ENCODE measurements at regions not wholly inside any gene's neighbourhood (a gene's known extent, or its start where the extent isn't known, plus 50 kb on each side); places are given as distances from the start of the nearest gene placed in this dataset.

DNA sequence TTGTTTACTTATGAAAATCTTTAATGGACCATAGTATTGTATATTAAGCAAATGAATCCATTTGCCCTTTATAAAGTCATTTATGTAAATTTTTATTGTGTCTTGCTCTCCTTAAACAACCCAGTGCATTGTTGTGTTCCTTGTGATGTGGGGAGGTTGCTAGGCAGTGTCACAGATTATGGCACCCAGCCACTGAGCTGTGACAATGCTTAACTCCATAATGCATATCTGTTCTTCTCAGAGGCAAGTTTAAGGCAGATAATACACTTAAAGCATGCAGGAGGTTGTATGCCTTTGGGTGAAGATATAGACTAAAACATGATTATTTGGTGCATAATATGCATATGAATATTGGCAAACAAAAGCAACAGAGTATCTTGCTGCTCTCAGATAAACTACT is 269.6 kb upstream of the RIOK2 start:
- no peak for DNase-seq
- Histone ChIP-seq H2BK12ac (ENCODE audit: low read length) (no peak overlapping the region), H3K27ac (ENCODE audit: low read depth, low read length) (no peak overlapping the region), H3K4ac (ENCODE audit: low read depth, low read length) (no peak overlapping the region), H4K12ac (ENCODE audit: low read depth, low read length) (no peak overlapping the region), H2BK120ac (ENCODE audit: insufficient read depth, low read length, poor library complexity) (no peak overlapping the region), H4K8ac (ENCODE audit: low read depth, low read length) (no peak overlapping the region), H3K4me1 (ENCODE audit: control insufficient read depth in 1 of 2, insufficient read depth in 2 of 2, low read length in 2 of 2) (no peaks in the 10 kb centered on the region), H3K36me3 (ENCODE audit: control insufficient read depth in 1 of 2, insufficient read depth in 2 of 2, low read length in 2 of 2) (no peaks in the 10 kb centered on the region), H3K14ac (ENCODE audit: low read length) (no peak overlapping the region), H3K9ac (ENCODE audit: low read length) (no peak overlapping the region), H2AK5ac (ENCODE audit: low read length) (no peak overlapping the region), H3K79me1 (ENCODE audit: low read length) (no peaks in the 10 kb centered on the region), H3K23ac (ENCODE audit: low read length) (no peak overlapping the region), H3K18ac (ENCODE audit: low read length) (no peak overlapping the region), H3K4me2 (ENCODE audit: low read length) (no peak overlapping the region), H2AFZ (ENCODE audit: insufficient read depth, low read length, poor library complexity) (no peak overlapping the region), H2BK5ac (ENCODE audit: low read depth, low read length, poor library complexity) (no peak overlapping the region), H3K27me3 (ENCODE audit: insufficient read depth, low read length) (no peaks in the 10 kb centered on the region), H4K91ac (ENCODE audit: low read depth, low read length) (no peak overlapping the region), H3K9me3 (ENCODE audit: insufficient read depth, low read depth, low read length) (no peaks in the 10 kb centered on the region), H3K79me2 (ENCODE audit: control insufficient read depth, insufficient read depth, low read length, poor library complexity) (no peaks in the 10 kb centered on the region), H3K4me3 (ENCODE audit: low read depth, low read length) (no peak overlapping the region)

DNA sequence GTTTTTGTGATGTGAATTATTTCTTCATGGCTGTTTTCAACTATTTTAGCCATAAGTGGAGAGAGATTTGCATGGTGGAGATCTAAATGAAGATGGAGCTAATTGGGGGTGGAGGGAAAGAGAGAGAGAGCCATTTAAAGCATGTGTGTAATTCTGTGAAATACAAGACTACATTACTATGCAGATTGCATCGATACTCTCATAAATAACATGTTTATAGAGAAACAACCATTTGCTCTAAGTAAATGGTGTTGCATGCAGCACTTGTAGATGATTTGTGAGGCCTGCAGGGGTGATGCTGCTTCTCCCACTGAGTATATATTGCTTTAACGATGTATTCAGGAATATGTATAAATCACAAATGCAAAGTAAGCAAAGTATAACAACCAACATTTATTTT is 270.2 kb upstream of the RIOK2 start:
- Histone ChIP-seq H3K36me3 (ENCODE audit: control insufficient read depth in 1 of 2, insufficient read depth in 2 of 2, low read length in 2 of 2) (no peaks in the 10 kb centered on the region), H2BK5ac (ENCODE audit: low read depth, low read length, poor library complexity) (no peak overlapping the region), H2AK5ac (ENCODE audit: low read length) (no peak overlapping the region), H3K27ac (ENCODE audit: low read depth, low read length) (no peak overlapping the region), H4K8ac (ENCODE audit: low read depth, low read length) (no peak overlapping the region), H3K18ac (ENCODE audit: low read length) (no peak overlapping the region), H3K27me3 (ENCODE audit: insufficient read depth, low read length) (no peaks in the 10 kb centered on the region), H3K4me2 (ENCODE audit: low read length) (no peak overlapping the region), H3K14ac (ENCODE audit: low read length) (no peak overlapping the region), H3K9ac (ENCODE audit: low read length) (no peak overlapping the region), H3K4ac (ENCODE audit: low read depth, low read length) (no peak overlapping the region), H2AFZ (ENCODE audit: insufficient read depth, low read length, poor library complexity) (no peak overlapping the region), H3K23ac (ENCODE audit: low read length) (no peak overlapping the region), H3K79me2 (ENCODE audit: control insufficient read depth, insufficient read depth, low read length, poor library complexity) (no peaks in the 10 kb centered on the region), H3K79me1 (ENCODE audit: low read length) (no peaks in the 10 kb centered on the region), H2BK12ac (ENCODE audit: low read length) (no peak overlapping the region), H3K4me1 (ENCODE audit: control insufficient read depth in 1 of 2, insufficient read depth in 2 of 2, low read length in 2 of 2) (no peaks in the 10 kb centered on the region), H3K4me3 (ENCODE audit: low read depth, low read length) (no peak overlapping the region), H2BK120ac (ENCODE audit: insufficient read depth, low read length, poor library complexity) (no peak overlapping the region), H4K91ac (ENCODE audit: low read depth, low read length) (no peak overlapping the region), H3K9me3 (ENCODE audit: insufficient read depth, low read depth, low read length) (no peaks in the 10 kb centered on the region), H4K12ac (ENCODE audit: low read depth, low read length) (no peak overlapping the region)
- no CpG with 5 or more reads among the region's 2 CpGs for WGBS (ENCODE audit: extremely low coverage, insufficient coverage, insufficient read length)
- DNase-seq: no peak

DNA sequence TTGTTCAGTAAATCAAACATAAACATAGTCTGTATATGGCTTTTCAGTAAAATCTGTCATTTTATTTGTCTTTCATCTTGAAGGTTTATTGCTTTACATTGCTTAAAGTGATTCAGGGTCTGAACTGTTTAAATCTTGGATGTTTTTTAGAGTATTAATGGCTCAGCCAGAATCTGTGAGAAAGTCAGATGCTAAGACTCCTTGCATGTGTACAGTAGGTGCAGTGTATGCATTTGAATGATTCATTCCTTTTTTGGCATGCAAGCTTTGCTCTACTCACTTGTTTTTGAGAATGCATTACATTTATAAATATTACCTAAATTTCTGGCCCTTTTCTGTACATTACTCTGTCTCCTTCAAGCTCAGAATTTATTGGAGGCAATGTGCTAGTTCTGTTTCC is 271.0 kb upstream of the RIOK2 start:
- Histone ChIP-seq H3K27ac (ENCODE audit: low read depth, low read length) (no peak overlapping the region), H3K4me2 (ENCODE audit: low read length) (no peak overlapping the region), H3K23ac (ENCODE audit: low read length) (no peak overlapping the region), H4K12ac (ENCODE audit: low read depth, low read length) (no peak overlapping the region), H3K79me2 (ENCODE audit: control insufficient read depth, insufficient read depth, low read length, poor library complexity) (no peaks in the 10 kb centered on the region), H2BK120ac (ENCODE audit: insufficient read depth, low read length, poor library complexity) (no peak overlapping the region), H2BK12ac (ENCODE audit: low read length) (no peak overlapping the region), H4K8ac (ENCODE audit: low read depth, low read length) (no peak overlapping the region), H3K9me3 (ENCODE audit: insufficient read depth, low read depth, low read length) (no peaks in the 10 kb centered on the region), H3K4me1 (ENCODE audit: control insufficient read depth in 1 of 2, insufficient read depth in 2 of 2, low read length in 2 of 2) (no peaks in the 10 kb centered on the region), H3K4me3 (ENCODE audit: low read depth, low read length) (no peak overlapping the region), H3K79me1 (ENCODE audit: low read length) (no peaks in the 10 kb centered on the region), H3K18ac (ENCODE audit: low read length) (no peak overlapping the region), H3K9ac (ENCODE audit: low read length) (no peak overlapping the region), H2BK5ac (ENCODE audit: low read depth, low read length, poor library complexity) (no peak overlapping the region), H2AFZ (ENCODE audit: insufficient read depth, low read length, poor library complexity) (no peak overlapping the region), H2AK5ac (ENCODE audit: low read length) (no peak overlapping the region), H3K4ac (ENCODE audit: low read depth, low read length) (no peak overlapping the region), H3K27me3 (ENCODE audit: insufficient read depth, low read length) (no peaks in the 10 kb centered on the region), H3K14ac (ENCODE audit: low read length) (no peak overlapping the region), H4K91ac (ENCODE audit: low read depth, low read length) (no peak overlapping the region), H3K36me3 (ENCODE audit: control insufficient read depth in 1 of 2, insufficient read depth in 2 of 2, low read length in 2 of 2) (no peaks in the 10 kb centered on the region)
- DNase-seq: no peak

DNA sequence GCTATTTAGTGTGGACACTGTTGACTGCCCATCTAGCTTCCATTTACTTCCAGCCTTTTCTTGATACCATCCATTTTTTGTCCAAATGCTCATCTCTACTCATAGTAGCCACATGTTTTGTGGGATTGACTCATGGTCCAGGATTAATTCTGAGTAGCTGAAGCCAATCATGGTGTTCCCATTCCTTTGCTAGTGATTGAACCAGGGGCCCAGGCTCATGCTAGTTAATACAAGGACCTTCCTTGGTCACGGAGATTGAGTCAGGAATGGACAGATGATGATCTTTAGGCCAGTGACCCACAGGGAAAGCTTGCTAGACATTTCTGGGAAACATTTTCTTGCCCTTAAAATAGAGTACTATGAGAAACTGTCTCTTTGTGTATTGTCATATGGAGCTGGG is 272.9 kb upstream of the RIOK2 start:
- Histone ChIP-seq H3K4ac (ENCODE audit: low read depth, low read length) (no peak overlapping the region), H4K8ac (ENCODE audit: low read depth, low read length) (no peak overlapping the region), H2AK5ac (ENCODE audit: low read length) (no peak overlapping the region), H2BK120ac (ENCODE audit: insufficient read depth, low read length, poor library complexity) (no peak overlapping the region), H4K12ac (ENCODE audit: low read depth, low read length) (no peak overlapping the region), H3K79me1 (ENCODE audit: low read length) (no peaks in the 10 kb centered on the region), H3K4me1 (ENCODE audit: control insufficient read depth in 1 of 2, insufficient read depth in 2 of 2, low read length in 2 of 2) (no peaks in the 10 kb centered on the region), H3K23ac (ENCODE audit: low read length) (no peak overlapping the region), H3K4me2 (ENCODE audit: low read length) (no peak overlapping the region), H3K27ac (ENCODE audit: low read depth, low read length) (no peak overlapping the region), H2BK12ac (ENCODE audit: low read length) (no peak overlapping the region), H3K4me3 (ENCODE audit: low read depth, low read length) (no peak overlapping the region), H3K18ac (ENCODE audit: low read length) (no peak overlapping the region), H3K27me3 (ENCODE audit: insufficient read depth, low read length) (no peaks in the 10 kb centered on the region), H4K91ac (ENCODE audit: low read depth, low read length) (no peak overlapping the region), H2AFZ (ENCODE audit: insufficient read depth, low read length, poor library complexity) (no peak overlapping the region), H3K79me2 (ENCODE audit: control insufficient read depth, insufficient read depth, low read length, poor library complexity) (no peaks in the 10 kb centered on the region), H3K9me3 (ENCODE audit: insufficient read depth, low read depth, low read length) (no peaks in the 10 kb centered on the region), H3K36me3 (ENCODE audit: control insufficient read depth in 1 of 2, insufficient read depth in 2 of 2, low read length in 2 of 2) (no peaks in the 10 kb centered on the region), H3K9ac (ENCODE audit: low read length) (no peak overlapping the region), H2BK5ac (ENCODE audit: low read depth, low read length, poor library complexity) (no peak overlapping the region), H3K14ac (ENCODE audit: low read length) (no peak overlapping the region)
- DNase-seq: no peak
- WGBS (ENCODE audit: extremely low coverage, insufficient coverage, insufficient read length): no CpG with 5 or more reads among the region's 1 CpG

DNA sequence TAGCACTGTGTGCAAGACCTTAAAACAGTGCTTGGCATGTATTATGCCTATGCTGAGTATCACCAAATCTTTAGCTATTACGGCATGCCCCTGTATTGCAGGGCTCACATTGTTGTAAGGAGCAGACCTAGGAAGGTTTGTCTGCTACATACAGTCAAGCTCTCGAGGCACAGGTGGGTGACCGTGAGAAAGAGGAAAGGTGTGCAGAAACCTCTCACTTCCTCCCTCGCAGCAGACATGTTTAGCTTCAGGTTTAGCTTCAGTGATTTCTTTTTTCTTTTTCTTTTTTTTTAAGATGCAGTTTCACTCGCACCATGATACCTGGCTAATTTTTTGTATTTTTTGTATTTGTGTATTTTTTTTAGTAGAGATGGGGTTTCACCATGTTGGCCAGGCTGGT is 275.8 kb upstream of the RIOK2 start:
- no peak overlapping the region for H3K27ac ChIP-seq (ENCODE audit: low read depth, low read length)
- H2BK12ac ChIP-seq (ENCODE audit: low read length): no peak overlapping the region
- WGBS (ENCODE audit: extremely low coverage, insufficient coverage, insufficient read length): no CpG with 5 or more reads among the region's 5 CpGs
- no peak for DNase-seq
- no peaks in the 10 kb centered on the region for H3K79me2 ChIP-seq (ENCODE audit: control insufficient read depth, insufficient read depth, low read length, poor library complexity)
- H2BK5ac ChIP-seq (ENCODE audit: low read depth, low read length, poor library complexity): no peak overlapping the region
- H3K14ac ChIP-seq (ENCODE audit: low read length): no peak overlapping the region
- no peak overlapping the region for H3K4me3 ChIP-seq (ENCODE audit: low read depth, low read length)
- no peaks in the 10 kb centered on the region for H3K36me3 ChIP-seq (ENCODE audit: control insufficient read depth in 1 of 2, insufficient read depth in 2 of 2, low read length in 2 of 2)
- no peaks in the 10 kb centered on the region for H3K4me1 ChIP-seq (ENCODE audit: control insufficient read depth in 1 of 2, insufficient read depth in 2 of 2, low read length in 2 of 2)
- no peak overlapping the region for H3K23ac ChIP-seq (ENCODE audit: low read length)
- no peak overlapping the region for H2AFZ ChIP-seq (ENCODE audit: insufficient read depth, low read length, poor library complexity)
- H4K91ac ChIP-seq (ENCODE audit: low read depth, low read length): no peak overlapping the region
- no peak overlapping the region for H3K4me2 ChIP-seq (ENCODE audit: low read length)
- H3K9me3 ChIP-seq (ENCODE audit: insufficient read depth, low read depth, low read length): no peaks in the 10 kb centered on the region
- no peak overlapping the region for H2AK5ac ChIP-seq (ENCODE audit: low read length)
- no peaks in the 10 kb centered on the region for H3K79me1 ChIP-seq (ENCODE audit: low read length)
- no peak overlapping the region for H3K4ac ChIP-seq (ENCODE audit: low read depth, low read length)
- H3K9ac ChIP-seq (ENCODE audit: low read length): no peak overlapping the region
- no peak overlapping the region for H2BK120ac ChIP-seq (ENCODE audit: insufficient read depth, low read length, poor library complexity)
- no peaks in the 10 kb centered on the region for H3K27me3 ChIP-seq (ENCODE audit: insufficient read depth, low read length)
- H4K8ac ChIP-seq (ENCODE audit: low read depth, low read length): no peak overlapping the region
- no peak overlapping the region for H3K18ac ChIP-seq (ENCODE audit: low read length)
- H4K12ac ChIP-seq (ENCODE audit: low read depth, low read length): no peak overlapping the region
